AG04450 (cell line): ENCODE measurements at regions not wholly inside any gene's neighbourhood (a gene's known extent, or its start where the extent isn't known, plus 50 kb on each side); places are given as distances from the start of the nearest gene placed in this dataset.

ENCODE experiments used
- CTCF ChIA-PET: fragments of 300-600, 350-600 bp; formaldehyde crosslinking; extraction: SDS; loops from one replicate; lab custom pipeline; 2022; ENCODE audit warnings: antibody characterized with exemption, inconsistent platforms; lab: Charles Lee
- POLR2A ChIA-PET: fragments of 350-600 bp; formaldehyde crosslinking; extraction: SDS; loops from one replicate; lab custom pipeline; 2021; ENCODE audit warnings: antibody characterized with exemption, inconsistent platforms; lab: Yijun Ruan, JAX
- DNase-seq: peaks from one replicate; pipeline ENCODE4 v3.0.0-alpha.2; 2011; ENCODE audit warnings: low read depth, low spot score
- H3K27ac ChIP-seq: one replicate; pipeline ENCODE4 v1.5.1; 2012; ENCODE audit warnings: low read depth, low read length, control low read depth
- H3K27me3 ChIP-seq: one replicate; pipeline ENCODE4 v1.6.0; 2012; ENCODE audit warnings: low read length; ENCODE audit not compliant: control insufficient read depth, insufficient read depth
- H3K4me3 ChIP-seq: 2 replicates; pipeline ENCODE4 v1.5.1; 2011; ENCODE audit warnings: mild to moderate bottlenecking, low read depth, low read length, control low read depth
- H3K9me3 ChIP-seq: 2 replicates; pipeline ENCODE4 v1.5.1; 2012; ENCODE audit warnings: low read length; ENCODE audit not compliant: control insufficient read depth, insufficient read depth
- CTCF ChIP-seq: IDR thresholded peaks from 2 replicates; pipeline ENCODE4 v1.5.1; 2011; ENCODE audit warnings: low read depth, low read length, control low read depth, inconsistent platforms

GRCh38 chr1:97014426-97014825 is 292.8 kb downstream of the PTBP2 start:
- POLR2A ChIA-PET: no interaction called here
- Histone ChIP-seq H3K9me3 (no peaks in the 10 kb centered on the region), H3K4me3 (no peak overlapping the region), H3K27me3 (no peaks in the 10 kb centered on the region), H3K27ac (no peak overlapping the region)
- no peak for DNase-seq
- CTCF ChIA-PET: no interaction called here
- TF ChIP-seq CTCF: no peak

- no peak for DNase-seq
- Histone ChIP-seq H3K4me3 (no peak overlapping the region), H3K27me3 (no peaks in the 10 kb centered on the region), H3K9me3 (no peaks in the 10 kb centered on the region), H3K27ac (no peak overlapping the region)
- CTCF ChIA-PET: no interaction called here
- TF ChIP-seq CTCF: no peak
- POLR2A ChIA-PET: no interaction called here
These were observed 296.3 kb downstream of the PTBP2 start for GRCh38 chr1:97017895-97018294.
